ENCODE measurements at regions not wholly inside any gene's neighbourhood (a gene's known extent, or its start where the extent isn't known, plus 50 kb on each side); places are given as distances from the start of the nearest gene placed in this dataset.
"Not testable (repeated sequence)": the region's sequence is repeated elsewhere in the genome, so short reads cannot be mapped to it uniquely, and the experiment has no call there.

- H3K36me3 ChIP-seq (ENCODE audit: control insufficient read depth in 2 of 2, insufficient read depth in 2 of 2, low read length in 1 of 2), result no peaks in the 10 kb centered on the region
- 89% methylated on average over 5 of the region's 5 CpGs for WGBS
- no peak overlapping the region for H3K27ac ChIP-seq (ENCODE audit: low read depth in 1 of 2, low read length in 1 of 2)
- H3K27me3 ChIP-seq (ENCODE audit: control insufficient read depth in 2 of 2, insufficient read depth in 1 of 2, low read length in 1 of 2), result no peaks in the 10 kb centered on the region
- DNase-seq (ENCODE audit: low read depth in 6 of 9, low spot score in 9 of 9), result no peak
- H3K4me1 ChIP-seq (ENCODE audit: control insufficient read depth in 2 of 2, insufficient read depth in 2 of 2, low read length in 2 of 2), result no peaks in the 10 kb centered on the region
- no peaks in the 10 kb centered on the region for H3K9me3 ChIP-seq (ENCODE audit: control insufficient read depth in 2 of 2, insufficient read depth in 1 of 2, low read length in 1 of 2)
- H3K4me3 ChIP-seq (ENCODE audit: low read length in 2 of 2), result no peak overlapping the region
Measured at GRCh38 chr3:66552846-66553245, 52.0 kb upstream of the LRIG1 start.

GRCh38 chr3:66553441-66554113, 52.8 kb upstream of the LRIG1 start:
- H3K4me1 ChIP-seq (ENCODE audit: control insufficient read depth in 2 of 2, insufficient read depth in 2 of 2, low read length in 2 of 2), result no peaks in the 10 kb centered on the region
- WGBS, result 91% methylated on average over 11 of the region's 11 CpGs
- H3K27me3 ChIP-seq (ENCODE audit: control insufficient read depth in 2 of 2, insufficient read depth in 1 of 2, low read length in 1 of 2), result no peaks in the 10 kb centered on the region
- H3K9me3 ChIP-seq (ENCODE audit: control insufficient read depth in 2 of 2, insufficient read depth in 1 of 2, low read length in 1 of 2), result no peaks in the 10 kb centered on the region
- H3K36me3 ChIP-seq (ENCODE audit: control insufficient read depth in 2 of 2, insufficient read depth in 2 of 2, low read length in 1 of 2), result no peaks in the 10 kb centered on the region
- DNase-seq (ENCODE audit: low read depth in 6 of 9, low spot score in 9 of 9), result no peak
- H3K4me3 ChIP-seq (ENCODE audit: low read length in 2 of 2), result no peak overlapping the region
- H3K27ac ChIP-seq (ENCODE audit: low read depth in 1 of 2, low read length in 1 of 2), result no peak overlapping the region

- DNase-seq (ENCODE audit: low read depth in 6 of 9, low spot score in 9 of 9), result no peak
- no peaks in the 10 kb centered on the region for H3K9me3 ChIP-seq (ENCODE audit: control insufficient read depth in 2 of 2, insufficient read depth in 1 of 2, low read length in 1 of 2)
- H3K27ac ChIP-seq (ENCODE audit: low read depth in 1 of 2, low read length in 1 of 2), result no peak overlapping the region
- H3K27me3 ChIP-seq (ENCODE audit: control insufficient read depth in 2 of 2, insufficient read depth in 1 of 2, low read length in 1 of 2), result no peaks in the 10 kb centered on the region
- H3K4me3 ChIP-seq (ENCODE audit: low read length in 2 of 2), result no peak overlapping the region
- H3K4me1 ChIP-seq (ENCODE audit: control insufficient read depth in 2 of 2, insufficient read depth in 2 of 2, low read length in 2 of 2), result no peaks in the 10 kb centered on the region
- no peaks in the 10 kb centered on the region for H3K36me3 ChIP-seq (ENCODE audit: control insufficient read depth in 2 of 2, insufficient read depth in 2 of 2, low read length in 1 of 2)
- WGBS, result 97% methylated on average over 1 of the region's 1 CpG
Measured at GRCh38 chr3:66554178-66554577, 53.4 kb upstream of the LRIG1 start.

- DNase-seq (ENCODE audit: low read depth in 6 of 9, low spot score in 9 of 9), result no peak
- Histone ChIP-seq H3K9me3 (ENCODE audit: control insufficient read depth in 2 of 2, insufficient read depth in 1 of 2, low read length in 1 of 2) (no peaks in the 10 kb centered on the region), H3K27ac (ENCODE audit: low read depth in 1 of 2, low read length in 1 of 2) (no peak overlapping the region), H3K36me3 (ENCODE audit: control insufficient read depth in 2 of 2, insufficient read depth in 2 of 2, low read length in 1 of 2) (no peaks in the 10 kb centered on the region), H3K4me3 (ENCODE audit: low read length in 2 of 2) (no peak overlapping the region), H3K27me3 (ENCODE audit: control insufficient read depth in 2 of 2, insufficient read depth in 1 of 2, low read length in 1 of 2) (no peaks in the 10 kb centered on the region), H3K4me1 (ENCODE audit: control insufficient read depth in 2 of 2, insufficient read depth in 2 of 2, low read length in 2 of 2) (no peaks in the 10 kb centered on the region)
- 93% methylated on average over 4 of the region's 4 CpGs for WGBS
Measured at GRCh38 chr3:66555214-66555844, 54.5 kb upstream of the LRIG1 start.

GRCh38 chr3:66557170-66557569, 56.3 kb upstream of the LRIG1 start:
- DNase-seq (ENCODE audit: low read depth in 6 of 9, low spot score in 9 of 9), result no peak

GRCh38 chr3:66559924-66560323, 59.1 kb upstream of the LRIG1 start:
- not testable (repeated sequence) for DNase-seq (ENCODE audit: low read depth in 6 of 9, low spot score in 9 of 9); H3K4me1 ChIP-seq (ENCODE audit: control insufficient read depth in 2 of 2, insufficient read depth in 2 of 2, low read length in 2 of 2); H3K4me3 ChIP-seq (ENCODE audit: low read length in 2 of 2); H3K27ac ChIP-seq (ENCODE audit: low read depth in 1 of 2, low read length in 1 of 2); H3K36me3 ChIP-seq (ENCODE audit: control insufficient read depth in 2 of 2, insufficient read depth in 2 of 2, low read length in 1 of 2); H3K27me3 ChIP-seq (ENCODE audit: control insufficient read depth in 2 of 2, insufficient read depth in 1 of 2, low read length in 1 of 2); H3K9me3 ChIP-seq (ENCODE audit: control insufficient read depth in 2 of 2, insufficient read depth in 1 of 2, low read length in 1 of 2)
- WGBS, result 96% methylated on average over 4 of the region's 4 CpGs

More at GRCh38 chr3:66557170-66557569, 56.3 kb upstream of the LRIG1 start:
- Histone ChIP-seq H3K27me3 (ENCODE audit: control insufficient read depth in 2 of 2, insufficient read depth in 1 of 2, low read length in 1 of 2) (no peaks in the 10 kb centered on the region), H3K36me3 (ENCODE audit: control insufficient read depth in 2 of 2, insufficient read depth in 2 of 2, low read length in 1 of 2) (no peaks in the 10 kb centered on the region), H3K4me1 (ENCODE audit: control insufficient read depth in 2 of 2, insufficient read depth in 2 of 2, low read length in 2 of 2) (no peaks in the 10 kb centered on the region), H3K9me3 (ENCODE audit: control insufficient read depth in 2 of 2, insufficient read depth in 1 of 2, low read length in 1 of 2) (no peaks in the 10 kb centered on the region), H3K27ac (ENCODE audit: low read depth in 1 of 2, low read length in 1 of 2) (no peak overlapping the region), H3K4me3 (ENCODE audit: low read length in 2 of 2) (no peak overlapping the region)
- WGBS, result 96% methylated on average over 7 of the region's 7 CpGs

GRCh38 chr3:66561367-66561766, 60.5 kb upstream of the LRIG1 start:
- Histone ChIP-seq H3K27ac (ENCODE audit: low read depth in 1 of 2, low read length in 1 of 2) (no peak overlapping the region), H3K27me3 (ENCODE audit: control insufficient read depth in 2 of 2, insufficient read depth in 1 of 2, low read length in 1 of 2) (no peaks in the 10 kb centered on the region), H3K4me1 (ENCODE audit: control insufficient read depth in 2 of 2, insufficient read depth in 2 of 2, low read length in 2 of 2) (no peaks in the 10 kb centered on the region), H3K4me3 (ENCODE audit: low read length in 2 of 2) (no peak overlapping the region), H3K9me3 (ENCODE audit: control insufficient read depth in 2 of 2, insufficient read depth in 1 of 2, low read length in 1 of 2) (no peaks in the 10 kb centered on the region), H3K36me3 (ENCODE audit: control insufficient read depth in 2 of 2, insufficient read depth in 2 of 2, low read length in 1 of 2) (no peaks in the 10 kb centered on the region)
- no peak for DNase-seq (ENCODE audit: low read depth in 6 of 9, low spot score in 9 of 9)

GRCh38 chr3:66565301-66565700, 64.5 kb upstream of the LRIG1 start:
- 92% methylated on average over 3 of the region's 3 CpGs for WGBS
- Histone ChIP-seq H3K4me1 (ENCODE audit: control insufficient read depth in 2 of 2, insufficient read depth in 2 of 2, low read length in 2 of 2) (no peaks in the 10 kb centered on the region), H3K9me3 (ENCODE audit: control insufficient read depth in 2 of 2, insufficient read depth in 1 of 2, low read length in 1 of 2) (no peaks in the 10 kb centered on the region), H3K27ac (ENCODE audit: low read depth in 1 of 2, low read length in 1 of 2) (no peak overlapping the region), H3K4me3 (ENCODE audit: low read length in 2 of 2) (no peak overlapping the region), H3K27me3 (ENCODE audit: control insufficient read depth in 2 of 2, insufficient read depth in 1 of 2, low read length in 1 of 2) (no peaks in the 10 kb centered on the region), H3K36me3 (ENCODE audit: control insufficient read depth in 2 of 2, insufficient read depth in 2 of 2, low read length in 1 of 2) (no peaks in the 10 kb centered on the region)
- no peak for DNase-seq (ENCODE audit: low read depth in 6 of 9, low spot score in 9 of 9)

GRCh38 chr3:66567077-66567476, 66.3 kb upstream of the LRIG1 start:
- 96% methylated on average over 2 of the region's 2 CpGs for WGBS
- Histone ChIP-seq H3K9me3 (ENCODE audit: control insufficient read depth in 2 of 2, insufficient read depth in 1 of 2, low read length in 1 of 2) (no peaks in the 10 kb centered on the region), H3K36me3 (ENCODE audit: control insufficient read depth in 2 of 2, insufficient read depth in 2 of 2, low read length in 1 of 2) (no peaks in the 10 kb centered on the region), H3K27me3 (ENCODE audit: control insufficient read depth in 2 of 2, insufficient read depth in 1 of 2, low read length in 1 of 2) (no peaks in the 10 kb centered on the region), H3K4me1 (ENCODE audit: control insufficient read depth in 2 of 2, insufficient read depth in 2 of 2, low read length in 2 of 2) (no peaks in the 10 kb centered on the region), H3K27ac (ENCODE audit: low read depth in 1 of 2, low read length in 1 of 2) (no peak overlapping the region), H3K4me3 (ENCODE audit: low read length in 2 of 2) (no peak overlapping the region)
- DNase-seq (ENCODE audit: low read depth in 6 of 9, low spot score in 9 of 9), result no peak
